ENCODE measurements at regions not wholly inside any gene's neighbourhood (a gene's known extent, or its start where the extent isn't known, plus 50 kb on each side); places are given as distances from the start of the nearest gene placed in this dataset.

GRCh38 chr1:232682248-232682647 lies 52.3 kb upstream of the SIPA1L2 start:
- no peak for DNase-seq

GRCh38 chr1:232684371-232685105 lies 54.6 kb upstream of the SIPA1L2 start:
- no peak for DNase-seq

GRCh38 chr1:232686346-232686745 lies 56.4 kb upstream of the SIPA1L2 start:
- DNase-seq, result no peak

- DNase-seq, result no peak
Measured at GRCh38 chr1:232687304-232687703, 57.4 kb upstream of the SIPA1L2 start.

- DNase-seq, result no peak
Measured at GRCh38 chr1:232687728-232688127, 57.8 kb upstream of the SIPA1L2 start.

- no peak for DNase-seq
Measured at GRCh38 chr1:232688398-232688797, 58.5 kb upstream of the SIPA1L2 start.

GRCh38 chr1:232689711-232690110 lies 59.8 kb upstream of the SIPA1L2 start:
- DNase-seq, result no peak

- no peak for DNase-seq
Measured at GRCh38 chr1:232690285-232690935, 60.5 kb upstream of the SIPA1L2 start.

- no peak for DNase-seq
Measured at GRCh38 chr1:232694475-232694874, 64.5 kb upstream of the SIPA1L2 start.

- no peak for DNase-seq
Measured at GRCh38 chr1:232695621-232696385, 65.9 kb upstream of the SIPA1L2 start.

- DNase-seq, result no peak
Measured at GRCh38 chr1:232696466-232696865, 66.5 kb upstream of the SIPA1L2 start.

- DNase-seq, result no peak
Measured at GRCh38 chr1:232697187-232697822, 67.4 kb upstream of the SIPA1L2 start.

GRCh38 chr1:232699814-232700213 lies 69.9 kb upstream of the SIPA1L2 start:
- DNase-seq, result no peak

GRCh38 chr1:232702911-232703310 lies 73.0 kb upstream of the SIPA1L2 start:
- DNase-seq, result no peak

- DNase-seq, result no peak
Measured at GRCh38 chr1:232704256-232704655, 74.3 kb upstream of the SIPA1L2 start.

- DNase-seq, result peak; percentile 75 to 81
Measured at GRCh38 chr1:232704694-232705680, 75.1 kb upstream of the SIPA1L2 start.

GRCh38 chr1:232705815-232706575 lies 76.1 kb upstream of the SIPA1L2 start:
- DNase-seq, result peak; percentile 43 to 49

GRCh38 chr1:232707142-232707541 lies 77.2 kb upstream of the SIPA1L2 start:
- no peak for DNase-seq

GRCh38 chr1:232709386-232709785 lies 79.5 kb upstream of the SIPA1L2 start:
- no peak for DNase-seq

- DNase-seq, result no peak
Measured at GRCh38 chr1:232711996-232712395, 82.1 kb upstream of the SIPA1L2 start.
